Kidney epithelial cell (primary cell): ENCODE measurements at regions not wholly inside any gene's neighbourhood (a gene's known extent, or its start where the extent isn't known, plus 50 kb on each side); places are given as distances from the start of the nearest gene placed in this dataset.

ENCODE experiments used
- DNase-seq: peaks from one replicate; pipeline ENCODE4 v3.0.0-alpha.2; 2010; ENCODE audit warnings: low read depth
- H3K27me3 ChIP-seq: 2 replicates; pipeline ENCODE4 v1.6.0; 2011; ENCODE audit warnings: low read length; ENCODE audit not compliant: control insufficient read depth, insufficient read depth
- H3K36me3 ChIP-seq: 2 replicates; pipeline ENCODE4 v1.5.1; 2011; ENCODE audit warnings: low read length; ENCODE audit not compliant: control insufficient read depth, insufficient read depth
- H3K4me3 ChIP-seq: 2 replicates; pipeline ENCODE4 v1.5.1; 2011; ENCODE audit warnings: low read depth, mild to moderate bottlenecking, control low read depth, low read length
- TF ChIP-seq, protein P1 (sequence below): IDR thresholded peaks from 2 replicates; pipeline ENCODE4 v1.5.1; 2011; ENCODE audit warnings: mild to moderate bottlenecking, moderate library complexity, low read length, control low read depth, inconsistent platforms; ENCODE audit not compliant: insufficient read depth, poor library complexity, severe bottlenecking

- Histone ChIP-seq H3K4me3 (no peak overlapping the region), H3K36me3 (no peaks in the 10 kb centered on the region), H3K27me3 (no peaks in the 10 kb centered on the region)
- DNase-seq, result no peak
- TF ChIP-seq, protein P1, sequence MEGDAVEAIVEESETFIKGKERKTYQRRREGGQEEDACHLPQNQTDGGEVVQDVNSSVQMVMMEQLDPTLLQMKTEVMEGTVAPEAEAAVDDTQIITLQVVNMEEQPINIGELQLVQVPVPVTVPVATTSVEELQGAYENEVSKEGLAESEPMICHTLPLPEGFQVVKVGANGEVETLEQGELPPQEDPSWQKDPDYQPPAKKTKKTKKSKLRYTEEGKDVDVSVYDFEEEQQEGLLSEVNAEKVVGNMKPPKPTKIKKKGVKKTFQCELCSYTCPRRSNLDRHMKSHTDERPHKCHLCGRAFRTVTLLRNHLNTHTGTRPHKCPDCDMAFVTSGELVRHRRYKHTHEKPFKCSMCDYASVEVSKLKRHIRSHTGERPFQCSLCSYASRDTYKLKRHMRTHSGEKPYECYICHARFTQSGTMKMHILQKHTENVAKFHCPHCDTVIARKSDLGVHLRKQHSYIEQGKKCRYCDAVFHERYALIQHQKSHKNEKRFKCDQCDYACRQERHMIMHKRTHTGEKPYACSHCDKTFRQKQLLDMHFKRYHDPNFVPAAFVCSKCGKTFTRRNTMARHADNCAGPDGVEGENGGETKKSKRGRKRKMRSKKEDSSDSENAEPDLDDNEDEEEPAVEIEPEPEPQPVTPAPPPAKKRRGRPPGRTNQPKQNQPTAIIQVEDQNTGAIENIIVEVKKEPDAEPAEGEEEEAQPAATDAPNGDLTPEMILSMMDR, result no peak
These were observed 233.1 kb upstream of the IGFBP3 start for GRCh38 chr7:46153951-46154787.

- no peaks in the 10 kb centered on the region for H3K36me3 ChIP-seq
- H3K27me3 ChIP-seq, result no peaks in the 10 kb centered on the region
- no peak for DNase-seq
- no peak overlapping the region for H3K4me3 ChIP-seq
- TF ChIP-seq, protein P1, result no peak
These were observed 232.5 kb upstream of the IGFBP3 start for GRCh38 chr7:46153583-46153950.

DNA sequence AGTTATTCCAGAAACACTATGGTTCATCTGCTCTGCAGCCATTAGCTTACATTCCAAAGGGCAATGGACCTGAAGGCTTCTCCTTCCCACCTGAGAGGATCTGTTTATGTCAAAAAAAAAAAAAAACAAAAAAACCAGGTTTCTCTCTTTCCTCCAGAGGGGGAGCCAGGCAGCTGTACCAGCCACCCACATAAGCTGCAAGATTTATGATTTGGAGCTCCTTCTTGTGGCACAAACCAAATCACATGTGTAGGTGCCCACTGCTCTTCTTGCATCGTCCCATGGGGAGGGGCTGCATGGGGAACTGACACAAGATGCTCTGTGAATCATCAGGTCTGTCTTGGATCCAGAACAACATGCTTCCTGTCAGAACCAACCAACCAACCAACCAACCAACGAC, 231.6 kb upstream of the IGFBP3 start:
- TF ChIP-seq, protein P1, result no peak
- Histone ChIP-seq H3K4me3 (no peak overlapping the region), H3K27me3 (no peaks in the 10 kb centered on the region), H3K36me3 (no peaks in the 10 kb centered on the region)
- DNase-seq, result no peak

DNA sequence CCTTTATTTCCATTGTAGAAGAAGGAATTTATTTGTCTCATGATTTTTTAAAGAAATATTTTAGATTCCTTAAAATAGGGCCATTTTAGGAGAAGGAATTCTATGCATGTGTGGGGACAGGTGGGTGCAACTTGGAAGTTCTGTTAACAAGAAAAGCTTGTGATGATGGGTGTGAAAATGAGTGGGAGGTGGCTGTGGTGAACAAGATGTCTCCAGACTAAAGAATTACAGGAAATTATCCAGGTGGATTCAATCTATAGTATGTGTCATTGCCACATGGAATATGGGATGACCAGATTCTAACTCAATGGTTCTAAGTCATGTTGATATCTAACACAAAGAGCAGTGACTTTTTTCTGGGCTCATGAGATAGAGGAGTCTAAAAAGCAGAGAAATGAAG, 229.6 kb upstream of the IGFBP3 start:
- DNase-seq, result no peak
- Histone ChIP-seq H3K36me3 (no peaks in the 10 kb centered on the region), H3K4me3 (no peak overlapping the region), H3K27me3 (no peaks in the 10 kb centered on the region)
- TF ChIP-seq, protein P1, result no peak

- Histone ChIP-seq H3K36me3 (no peaks in the 10 kb centered on the region), H3K4me3 (no peak overlapping the region), H3K27me3 (no peaks in the 10 kb centered on the region)
- no peak for DNase-seq
- TF ChIP-seq, protein P1, result no peak
These were observed 229.1 kb upstream of the IGFBP3 start for GRCh38 chr7:46150202-46150601.

GRCh38 chr7:46147871-46148270, 226.8 kb upstream of the IGFBP3 start:
- no peak for DNase-seq

More at GRCh38 chr7:46147871-46148270, 226.8 kb upstream of the IGFBP3 start:
- Histone ChIP-seq H3K4me3 (no peak overlapping the region), H3K36me3 (no peaks in the 10 kb centered on the region), H3K27me3 (no peaks in the 10 kb centered on the region)
- TF ChIP-seq, protein P1, result no peak
